ENCODE measurements at regions not wholly inside any gene's neighbourhood (a gene's known extent, or its start where the extent isn't known, plus 50 kb on each side); places are given as distances from the start of the nearest gene placed in this dataset.
A peak's percentile ranks its signal among the peaks of the same experiment; 100 is the strongest.

GRCh38 chr1:30274173-30274970, 449.0 kb downstream of the MATN1 start:
- H3K27ac Mint-ChIP-seq (ENCODE audit: unreplicated experiment): no peak overlapping the region
- no peaks in the 10 kb centered on the region for H3K4me1 Mint-ChIP-seq (ENCODE audit: low read depth)
- no peak overlapping the region for H3K4me3 Mint-ChIP-seq (ENCODE audit: unreplicated experiment)
- H3K27me3 Mint-ChIP-seq (ENCODE audit: low read depth): peaks cover 25% of the 10 kb centered on the region
- no peaks in the 10 kb centered on the region for H3K36me3 Mint-ChIP-seq (ENCODE audit: low read depth)
- no peaks in the 10 kb centered on the region for H3K9me3 Mint-ChIP-seq (ENCODE audit: low read depth)
- no peak for TF ChIP-seq CTCF (IDR thresholded peaks at IDR 0.05)
- no peak for DNase-seq (ENCODE audit: low spot score)

GRCh38 chr1:30273456-30273855, 449.9 kb downstream of the MATN1 start:
- Mint-ChIP-seq H3K27me3 (ENCODE audit: low read depth) (peaks cover 29% of the 10 kb centered on the region), H3K9me3 (ENCODE audit: low read depth) (no peaks in the 10 kb centered on the region), H3K36me3 (ENCODE audit: low read depth) (no peaks in the 10 kb centered on the region), H3K4me3 (ENCODE audit: unreplicated experiment) (no peak overlapping the region), H3K4me1 (ENCODE audit: low read depth) (no peaks in the 10 kb centered on the region), H3K27ac (ENCODE audit: unreplicated experiment) (no peak overlapping the region)
- TF ChIP-seq CTCF (IDR thresholded peaks at IDR 0.05): no peak
- no peak for DNase-seq (ENCODE audit: low spot score)

GRCh38 chr1:30273021-30273325, 450.4 kb downstream of the MATN1 start:
- no peak for TF ChIP-seq CTCF (IDR thresholded peaks at IDR 0.05)
- DNase-seq (ENCODE audit: low spot score): no peak
- no peaks in the 10 kb centered on the region for H3K36me3 Mint-ChIP-seq (ENCODE audit: low read depth)
- H3K4me1 Mint-ChIP-seq (ENCODE audit: low read depth): no peaks in the 10 kb centered on the region
- no peaks in the 10 kb centered on the region for H3K9me3 Mint-ChIP-seq (ENCODE audit: low read depth)
- H3K4me3 Mint-ChIP-seq (ENCODE audit: unreplicated experiment): no peak overlapping the region
- H3K27ac Mint-ChIP-seq (ENCODE audit: unreplicated experiment): no peak overlapping the region
- H3K27me3 Mint-ChIP-seq (ENCODE audit: low read depth): peaks cover 31% of the 10 kb centered on the region

GRCh38 chr1:30272277-30273020, 450.9 kb downstream of the MATN1 start:
- Mint-ChIP-seq H3K27me3 (ENCODE audit: low read depth) (peaks cover 29% of the 10 kb centered on the region), H3K9me3 (ENCODE audit: low read depth) (no peaks in the 10 kb centered on the region), H3K27ac (ENCODE audit: unreplicated experiment) (no peak overlapping the region), H3K4me1 (ENCODE audit: low read depth) (no peaks in the 10 kb centered on the region), H3K4me3 (ENCODE audit: unreplicated experiment) (no peak overlapping the region), H3K36me3 (ENCODE audit: low read depth) (no peaks in the 10 kb centered on the region)
- TF ChIP-seq CTCF (IDR thresholded peaks at IDR 0.05): no peak
- DNase-seq (ENCODE audit: low spot score): peak; percentile 39

GRCh38 chr1:30271401-30272276, 451.7 kb downstream of the MATN1 start:
- no peak overlapping the region for H3K27ac Mint-ChIP-seq (ENCODE audit: unreplicated experiment)
- no peaks in the 10 kb centered on the region for H3K4me1 Mint-ChIP-seq (ENCODE audit: low read depth)
- no peaks in the 10 kb centered on the region for H3K36me3 Mint-ChIP-seq (ENCODE audit: low read depth)
- H3K27me3 Mint-ChIP-seq (ENCODE audit: low read depth): peaks cover 29% of the 10 kb centered on the region
- TF ChIP-seq CTCF (IDR thresholded peaks at IDR 0.05): no peak
- peak; percentile 59 for DNase-seq (ENCODE audit: low spot score)
- no peak overlapping the region for H3K4me3 Mint-ChIP-seq (ENCODE audit: unreplicated experiment)
- H3K9me3 Mint-ChIP-seq (ENCODE audit: low read depth): no peaks in the 10 kb centered on the region
